Right atrium auricular region (tissue), 2 donors: ENCODE measurements at regions not wholly inside any gene's neighbourhood (a gene's known extent, or its start where the extent isn't known, plus 50 kb on each side); places are given as distances from the start of the nearest gene placed in this dataset.

Experiments
- DNase-seq: peaks from one replicate; pipeline ENCODE4 v3.0.0-alpha.2; 2019; ENCODE audit warnings: low spot score
- H3K27ac ChIP-seq, 2 donors: fragments of 200-600 bp; sonication (generic); 1 replicate in 1 of 2; 2 replicates in 1 of 2; pipeline ENCODE4 v1.5.1; 2016 to 2019
- H3K27me3 ChIP-seq, 2 donors: fragments of 200-600 bp; sonication (generic); one replicate each; pipeline versions ENCODE4 v1.5.1 to v1.6.0; 2017 to 2019
- H3K36me3 ChIP-seq: fragments of 200-600 bp; sonication (generic); one replicate; pipeline ENCODE4 v1.5.1; 2016
- H3K4me1 ChIP-seq, 2 donors: fragments of 200-600 bp; sonication (generic); one replicate each; pipeline versions ENCODE4 v1.5.1 to v1.6.0; 2017 to 2019
- H3K4me3 ChIP-seq, 2 donors: fragments of 200-600 bp; sonication (generic); 1 replicate in 1 of 2; 2 replicates in 1 of 2; pipeline ENCODE4 v1.5.1; 2017 to 2019; ENCODE audit warnings: mild to moderate bottlenecking in 1 of 2, moderate library complexity in 1 of 2
- H3K9me3 ChIP-seq, 2 donors: fragments of 200-600 bp; sonication (generic); one replicate each; pipeline ENCODE4 v1.5.1; 2019
- TF ChIP-seq, protein P1 (sequence below), 2 donors: fragments of 200-600 bp; sonication (generic); IDR thresholded peaks; one replicate each; pipeline ENCODE4 v1.5.1; 2019; ENCODE audit warnings: antibody characterized with exemption in 2 of 2

DNA sequence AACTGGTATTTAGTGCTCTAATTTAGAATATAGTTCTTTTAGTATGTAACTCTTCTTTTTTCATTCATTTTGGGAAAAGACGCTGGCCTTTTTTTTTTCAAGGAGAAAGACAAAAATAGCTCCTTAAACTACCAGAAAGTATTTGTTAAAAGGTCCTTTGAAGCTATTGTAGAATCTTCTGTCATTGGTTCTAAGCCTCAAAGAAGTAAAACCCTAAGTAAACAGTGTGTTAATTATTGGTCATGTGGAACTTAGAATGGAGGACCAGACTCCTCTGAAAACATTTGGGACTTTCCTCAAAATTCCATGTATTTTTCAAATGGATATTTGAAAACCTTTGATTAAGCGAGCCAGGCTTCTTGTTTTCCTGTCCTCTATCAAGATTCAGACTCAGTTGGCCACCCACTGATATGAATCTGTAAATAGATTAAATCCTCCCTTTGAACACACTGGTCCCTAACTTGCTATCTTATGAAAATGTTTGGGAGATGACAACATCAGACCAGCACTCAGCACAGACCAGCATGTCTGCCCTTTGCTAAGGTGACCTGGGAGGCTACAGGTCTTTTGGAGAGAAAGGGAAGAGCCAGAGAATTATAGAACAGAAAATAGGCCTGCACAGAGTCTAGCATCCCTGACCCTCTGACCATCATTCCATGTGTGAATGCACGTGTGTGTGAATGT lies 120.3 kb upstream of the GATA6 start:
- TF ChIP-seq, protein P1, sequence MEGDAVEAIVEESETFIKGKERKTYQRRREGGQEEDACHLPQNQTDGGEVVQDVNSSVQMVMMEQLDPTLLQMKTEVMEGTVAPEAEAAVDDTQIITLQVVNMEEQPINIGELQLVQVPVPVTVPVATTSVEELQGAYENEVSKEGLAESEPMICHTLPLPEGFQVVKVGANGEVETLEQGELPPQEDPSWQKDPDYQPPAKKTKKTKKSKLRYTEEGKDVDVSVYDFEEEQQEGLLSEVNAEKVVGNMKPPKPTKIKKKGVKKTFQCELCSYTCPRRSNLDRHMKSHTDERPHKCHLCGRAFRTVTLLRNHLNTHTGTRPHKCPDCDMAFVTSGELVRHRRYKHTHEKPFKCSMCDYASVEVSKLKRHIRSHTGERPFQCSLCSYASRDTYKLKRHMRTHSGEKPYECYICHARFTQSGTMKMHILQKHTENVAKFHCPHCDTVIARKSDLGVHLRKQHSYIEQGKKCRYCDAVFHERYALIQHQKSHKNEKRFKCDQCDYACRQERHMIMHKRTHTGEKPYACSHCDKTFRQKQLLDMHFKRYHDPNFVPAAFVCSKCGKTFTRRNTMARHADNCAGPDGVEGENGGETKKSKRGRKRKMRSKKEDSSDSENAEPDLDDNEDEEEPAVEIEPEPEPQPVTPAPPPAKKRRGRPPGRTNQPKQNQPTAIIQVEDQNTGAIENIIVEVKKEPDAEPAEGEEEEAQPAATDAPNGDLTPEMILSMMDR (IDR thresholded peaks at IDR 0.05), result no peak
- H3K27me3 ChIP-seq, result no peaks in the 10 kb centered on the region
- no peaks in the 10 kb centered on the region for H3K36me3 ChIP-seq
- H3K4me1 ChIP-seq, result no peaks in the 10 kb centered on the region
- H3K9me3 ChIP-seq, result no peaks in the 10 kb centered on the region
- H3K27ac ChIP-seq, result no peak overlapping the region
- H3K4me3 ChIP-seq, result no peak overlapping the region
- no peak for DNase-seq

DNA sequence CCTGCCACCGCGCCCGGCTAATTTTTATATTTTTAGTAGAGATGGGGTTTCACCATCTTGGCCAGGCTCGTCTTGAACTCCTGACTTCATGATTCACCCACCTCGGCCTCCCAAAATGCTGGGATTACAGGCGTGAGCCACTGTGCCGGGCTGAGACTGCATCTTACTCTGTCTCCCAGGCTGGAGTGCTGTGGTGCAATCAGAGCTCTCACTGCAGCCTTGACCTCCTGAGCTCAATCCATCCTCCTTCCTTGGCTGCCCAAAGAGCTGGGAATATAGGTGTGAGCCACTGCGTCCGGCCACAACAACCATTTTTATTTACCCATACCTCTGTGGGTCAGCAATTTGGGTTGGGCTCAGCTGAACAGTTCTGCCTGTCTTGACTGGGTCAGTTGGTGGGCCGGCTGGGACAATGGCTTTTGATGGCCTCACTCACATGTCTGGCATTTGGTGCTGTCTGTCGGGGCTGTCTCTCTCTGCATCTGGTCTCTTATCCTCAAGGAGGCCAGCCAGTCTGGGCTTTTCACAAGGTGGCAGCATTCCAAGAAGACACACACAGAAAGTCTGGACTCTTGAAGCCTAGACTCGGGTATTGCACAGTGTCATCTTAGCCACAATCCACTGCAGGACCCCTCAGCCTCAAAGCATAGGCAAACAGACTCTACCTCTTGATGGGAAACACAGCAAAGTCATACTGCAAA lies 116.8 kb upstream of the GATA6 start:
- Histone ChIP-seq H3K27me3 (no peaks in the 10 kb centered on the region), H3K4me3 (no peak overlapping the region), H3K4me1 (no peaks in the 10 kb centered on the region), H3K36me3 (no peaks in the 10 kb centered on the region), H3K27ac (no peak overlapping the region), H3K9me3 (peaks cover 0 to 4% of the 10 kb centered on the region in 2 donors)
- TF ChIP-seq, protein P1 (IDR thresholded peaks at IDR 0.05), result no peak
- DNase-seq, result no peak

DNA sequence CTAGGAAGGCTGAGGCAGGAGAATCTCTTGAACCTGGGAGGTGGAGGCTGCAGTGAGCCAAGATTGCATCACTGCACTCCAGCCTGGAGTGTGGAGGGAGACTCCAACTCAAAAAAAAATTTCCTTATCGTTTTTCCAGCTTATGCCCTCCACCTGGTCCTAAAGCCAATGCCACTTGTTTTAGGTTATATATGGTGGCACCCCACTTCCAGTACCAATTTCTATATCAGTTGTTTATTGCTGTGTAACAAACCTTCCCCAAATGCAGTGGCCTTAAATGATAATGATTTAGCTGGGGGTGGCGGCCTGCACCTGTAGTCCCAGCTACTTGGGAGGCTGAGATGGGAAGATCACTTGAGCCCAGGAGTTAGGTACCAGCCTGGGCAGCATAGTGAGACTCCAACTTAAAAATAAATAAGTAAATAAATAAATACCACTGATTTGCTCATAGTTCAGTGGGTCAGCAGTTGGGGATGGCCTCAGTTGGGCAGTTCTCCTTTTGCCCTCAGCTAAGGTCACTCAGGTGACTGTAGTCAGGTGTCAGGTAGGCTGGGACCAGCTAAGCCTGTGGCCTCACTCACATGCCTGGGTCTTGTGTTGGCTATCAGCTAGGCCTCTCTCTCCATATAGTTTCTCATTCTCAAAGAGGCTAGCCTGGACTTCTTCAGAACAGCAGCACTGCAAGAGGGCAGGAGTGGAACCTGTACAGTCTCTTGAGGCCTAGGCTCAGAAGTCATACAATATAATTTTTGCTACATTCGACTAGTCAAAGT lies 113.7 kb upstream of the GATA6 start:
- H3K27ac ChIP-seq, result no peak overlapping the region
- no peak for DNase-seq
- no peaks in the 10 kb centered on the region for H3K36me3 ChIP-seq
- no peaks in the 10 kb centered on the region for H3K4me1 ChIP-seq
- H3K9me3 ChIP-seq, result peaks cover 0 to 4% of the 10 kb centered on the region in 2 donors
- no peak overlapping the region for H3K4me3 ChIP-seq
- no peaks in the 10 kb centered on the region for H3K27me3 ChIP-seq
- TF ChIP-seq, protein P1 (IDR thresholded peaks at IDR 0.05), result no peak

DNA sequence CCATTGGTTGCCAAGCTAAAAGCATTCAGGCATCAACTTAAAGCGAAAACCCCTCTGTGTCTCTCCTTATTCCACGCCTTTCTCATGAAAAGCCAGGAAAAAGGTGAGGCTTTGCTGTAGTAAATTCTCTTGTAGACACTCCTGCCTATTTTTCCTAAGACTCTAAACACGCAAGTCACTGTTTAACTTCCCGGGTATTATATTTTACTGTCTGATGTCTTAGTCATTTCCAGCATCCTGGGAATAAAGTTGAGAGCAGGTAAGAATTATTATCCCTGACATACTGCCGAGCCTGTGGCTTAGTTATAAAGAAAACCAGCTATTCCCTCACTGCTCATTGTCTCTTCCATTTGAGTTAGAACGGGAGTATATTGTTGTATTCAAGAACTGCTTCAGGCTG lies 112.4 kb upstream of the GATA6 start:
- H3K4me3 ChIP-seq, result no peak overlapping the region
- H3K9me3 ChIP-seq, result peaks cover 0 to 4% of the 10 kb centered on the region in 2 donors
- H3K27me3 ChIP-seq, result no peaks in the 10 kb centered on the region
- H3K27ac ChIP-seq, result no peak overlapping the region
- DNase-seq, result no peak
- H3K36me3 ChIP-seq, result no peaks in the 10 kb centered on the region
- no peaks in the 10 kb centered on the region for H3K4me1 ChIP-seq
- TF ChIP-seq, protein P1 (IDR thresholded peaks at IDR 0.05), result no peak

DNA sequence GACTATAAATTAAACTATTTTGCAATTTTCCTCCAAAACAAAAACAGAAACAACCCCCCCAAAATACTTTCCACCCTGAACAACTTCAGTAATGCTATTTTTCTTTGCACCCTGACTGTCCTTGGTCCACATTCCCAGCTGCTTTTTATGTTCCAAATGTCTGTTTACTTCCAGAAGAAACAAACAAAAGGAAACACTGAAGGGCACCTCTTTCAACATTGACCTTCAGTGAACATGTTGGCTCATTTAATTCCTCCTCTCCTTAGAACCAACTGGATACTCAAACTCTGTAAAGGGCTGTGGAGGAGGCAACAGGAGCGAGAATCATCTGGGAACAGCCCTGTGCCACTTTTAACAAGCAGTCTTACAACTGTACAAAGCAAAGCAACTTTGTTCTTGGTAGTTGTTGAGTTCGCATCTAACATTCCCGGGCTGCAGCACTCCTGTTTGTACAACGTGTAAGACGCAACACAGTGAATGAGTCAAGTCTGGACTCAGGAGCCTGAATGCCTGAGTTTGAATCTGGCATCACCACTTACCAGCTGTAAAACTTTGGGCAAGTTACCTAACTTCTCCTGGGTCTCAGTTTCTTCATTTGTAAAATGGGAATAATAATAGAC lies 111.4 kb upstream of the GATA6 start:
- Histone ChIP-seq H3K36me3 (no peaks in the 10 kb centered on the region), H3K27ac (no peak overlapping the region), H3K9me3 (peaks cover 0 to 4% of the 10 kb centered on the region in 2 donors), H3K4me3 (no peak overlapping the region), H3K4me1 (no peaks in the 10 kb centered on the region), H3K27me3 (no peaks in the 10 kb centered on the region)
- no peak for DNase-seq
- TF ChIP-seq, protein P1 (IDR thresholded peaks at IDR 0.05), result no peak
